OCI-LY7 (cell line): ENCODE measurements at regions not wholly inside any gene's neighbourhood (a gene's known extent, or its start where the extent isn't known, plus 50 kb on each side); places are given as distances from the start of the nearest gene placed in this dataset.

ENCODE experiments used
- CTCF ChIP-seq: fragments of 200-600 bp; sonication (generic); conservative IDR thresholded peaks from 2 replicates; pipeline ENCODE4 v1.5.1; 2014; ENCODE audit warnings: mild to moderate bottlenecking, antibody characterized with exemption, low read length, moderate library complexity, mixed read lengths
- EZH2phosphoT487 ChIP-seq: fragments of 200-600 bp; sonication (generic); IDR thresholded peaks from 2 replicates; pipeline ENCODE4 v1.6.1; 2018; ENCODE audit warnings: low read depth, borderline replicate concordance, mild to moderate bottlenecking, mixed run types, antibody characterized with exemption, low read length, moderate library complexity, mixed read lengths

GRCh38 chr1:243927381-243927780 lies 77.3 kb upstream of the AKT3 start:
- TF ChIP-seq CTCF (no peak), EZH2phosphoT487 (no peak)
